ENCODE measurements at regions not wholly inside any gene's neighbourhood (a gene's known extent, or its start where the extent isn't known, plus 50 kb on each side); places are given as distances from the start of the nearest gene placed in this dataset.
"Not testable (repeated sequence)": the region's sequence is repeated elsewhere in the genome, so short reads cannot be mapped to it uniquely, and the experiment has no call there.

GRCh38 chr4:110869862-110870572 is 247.1 kb upstream of the PITX2 start:
- no peak for DNase-seq
- in situ Hi-C loops (cut with MboI; ENCODE audit: low pct_unique_long_range_greater_than_20kb, low sequenced_read_pairs), result no loop called here

GRCh38 chr4:110876214-110876613 is 253.3 kb upstream of the PITX2 start:
- DNase-seq; in situ Hi-C loops (cut with MboI; ENCODE audit: low pct_unique_long_range_greater_than_20kb, low sequenced_read_pairs): not testable (repeated sequence)

- in situ Hi-C loops (cut with MboI; ENCODE audit: low pct_unique_long_range_greater_than_20kb, low sequenced_read_pairs), result no loop called here
- DNase-seq, result no peak
These were observed 254.0 kb upstream of the PITX2 start for GRCh38 chr4:110876866-110877265.

GRCh38 chr4:110877778-110878370 is 255.0 kb upstream of the PITX2 start:
- DNase-seq, result no peak
- in situ Hi-C loops (cut with MboI; ENCODE audit: low pct_unique_long_range_greater_than_20kb, low sequenced_read_pairs), result no loop called here

GRCh38 chr4:110878413-110878812 is 255.5 kb upstream of the PITX2 start:
- DNase-seq, result no peak
- in situ Hi-C loops (cut with MboI; ENCODE audit: low pct_unique_long_range_greater_than_20kb, low sequenced_read_pairs), result no loop called here

GRCh38 chr4:110878956-110879355 is 256.1 kb upstream of the PITX2 start:
- no peak for DNase-seq
- in situ Hi-C loops (cut with MboI; ENCODE audit: low pct_unique_long_range_greater_than_20kb, low sequenced_read_pairs), result no loop called here

GRCh38 chr4:110886270-110886669 is 263.4 kb upstream of the PITX2 start:
- in situ Hi-C loops (cut with MboI; ENCODE audit: low pct_unique_long_range_greater_than_20kb, low sequenced_read_pairs), result no loop called here
- DNase-seq, result no peak

- in situ Hi-C loops (cut with MboI; ENCODE audit: low pct_unique_long_range_greater_than_20kb, low sequenced_read_pairs), result no loop called here
- DNase-seq, result no peak
These were observed 264.0 kb upstream of the PITX2 start for GRCh38 chr4:110886856-110887255.

GRCh38 chr4:110897784-110898183 is 274.9 kb upstream of the PITX2 start:
- no peak for DNase-seq
- in situ Hi-C loops (cut with MboI; ENCODE audit: low pct_unique_long_range_greater_than_20kb, low sequenced_read_pairs), result no loop called here

- in situ Hi-C loops (cut with MboI; ENCODE audit: low pct_unique_long_range_greater_than_20kb, low sequenced_read_pairs), result no loop called here
- no peak for DNase-seq
These were observed 275.4 kb upstream of the PITX2 start for GRCh38 chr4:110898290-110898689.

- DNase-seq, result no peak
- in situ Hi-C loops (cut with MboI; ENCODE audit: low pct_unique_long_range_greater_than_20kb, low sequenced_read_pairs), result no loop called here
These were observed 277.4 kb upstream of the PITX2 start for GRCh38 chr4:110900213-110900769.

- in situ Hi-C loops (cut with MboI; ENCODE audit: low pct_unique_long_range_greater_than_20kb, low sequenced_read_pairs), result no loop called here
- DNase-seq, result no peak
These were observed 279.6 kb upstream of the PITX2 start for GRCh38 chr4:110902500-110902899.

- DNase-seq, result no peak
- in situ Hi-C loops (cut with MboI; ENCODE audit: low pct_unique_long_range_greater_than_20kb, low sequenced_read_pairs), result no loop called here
These were observed 281.7 kb upstream of the PITX2 start for GRCh38 chr4:110904435-110905065.

- DNase-seq, result no peak
These were observed 282.5 kb upstream of the PITX2 start for GRCh38 chr4:110905367-110905766.

GRCh38 chr4:110907801-110908313 is 285.0 kb upstream of the PITX2 start:
- no peak for DNase-seq
- in situ Hi-C loops (cut with MboI; ENCODE audit: low pct_unique_long_range_greater_than_20kb, low sequenced_read_pairs), result no loop called here

More at GRCh38 chr4:110905367-110905766, 282.5 kb upstream of the PITX2 start:
- in situ Hi-C loops (cut with MboI; ENCODE audit: low pct_unique_long_range_greater_than_20kb, low sequenced_read_pairs), result no loop called here

GRCh38 chr4:110914791-110915190 is 291.9 kb upstream of the PITX2 start:
- no peak for DNase-seq
- in situ Hi-C loops (cut with MboI; ENCODE audit: low pct_unique_long_range_greater_than_20kb, low sequenced_read_pairs), result no loop called here

- no peak for DNase-seq
- in situ Hi-C loops (cut with MboI; ENCODE audit: low pct_unique_long_range_greater_than_20kb, low sequenced_read_pairs), result no loop called here
These were observed 292.4 kb upstream of the PITX2 start for GRCh38 chr4:110915301-110915700.

- no peak for DNase-seq
- in situ Hi-C loops (cut with MboI; ENCODE audit: low pct_unique_long_range_greater_than_20kb, low sequenced_read_pairs), result no loop called here
These were observed 293.6 kb upstream of the PITX2 start for GRCh38 chr4:110916505-110916904.

- no peak for DNase-seq
These were observed 295.0 kb upstream of the PITX2 start for GRCh38 chr4:110917835-110918234.

GRCh38 chr4:110920990-110921389 is 298.1 kb upstream of the PITX2 start:
- no peak for DNase-seq
- in situ Hi-C loops (cut with MboI; ENCODE audit: low pct_unique_long_range_greater_than_20kb, low sequenced_read_pairs), result no loop called here

More at GRCh38 chr4:110917835-110918234, 295.0 kb upstream of the PITX2 start:
- in situ Hi-C loops (cut with MboI; ENCODE audit: low pct_unique_long_range_greater_than_20kb, low sequenced_read_pairs), result no loop called here

All from KBM-7 (cell line).